GM12878 (cell line): ENCODE measurements at regions not wholly inside any gene's neighbourhood (a gene's known extent, or its start where the extent isn't known, plus 50 kb on each side); places are given as distances from the start of the nearest gene placed in this dataset.

Source experiments
- ATAC-seq: fragments of 200-7000 bp; cut with Tn5 transposase; 3 replicates; pipeline ENCODE4 v1.9.1; 2020; ENCODE audit warnings: mild to moderate bottlenecking, moderate library complexity
- BruUV-seq: library from RNA; stranded (reverse); fragments of 400-500 nt; replicated peaks from 2 replicates; lab custom pipeline; 2021; lab: Mats Ljungman, UMichigan
- CTCF ChIA-PET: fragments of 300-600 bp; sonication (Branson Sonifier 250); formaldehyde crosslinking; extraction: SDS; loops from one replicate; lab custom pipeline; 2021; ENCODE audit warnings: inconsistent platforms; lab: Yijun Ruan, JAX
- POLR2A ChIA-PET: fragments of 350-600 bp; formaldehyde crosslinking; extraction: SDS; loops from one replicate; lab custom pipeline; 2021; ENCODE audit warnings: inconsistent platforms; lab: Charles Lee
- RAD21 ChIA-PET: fragments of 300-600 bp; sonication (Branson Sonifier 250); formaldehyde crosslinking; loops from one replicate; lab custom pipeline; 2023; ENCODE audit warnings: antibody characterized with exemption; ENCODE audit not compliant: unreplicated experiment; lab: Charles Lee
- SMC1A ChIA-PET: fragments of 300-600 bp; sonication (Branson Sonifier 250); formaldehyde crosslinking; loops from one replicate; lab custom pipeline; 2023; ENCODE audit not compliant: unreplicated experiment, uncharacterized antibody; lab: Charles Lee
- DNase-seq: peaks from one replicate; pipeline ENCODE4 v3.0.0-alpha.2; 2011; ENCODE audit warnings: low read depth, low spot score
- FAIRE-seq: peaks from 3 replicates; lab custom pipeline; 2011; peaks lifted over from hg19 to GRCh38; lab: Jason Lieb, UNC
- H2AFZ ChIP-seq: 2 replicates; pipeline ENCODE4 v1.6.0; 2011; ENCODE audit warnings: low read depth, low read length, control low read depth; ENCODE audit not compliant: control insufficient read depth
- H3K27ac ChIP-seq: 2 replicates; pipeline ENCODE4 v1.5.1; 2011; ENCODE audit warnings: control low read depth; ENCODE audit not compliant: control insufficient read depth, insufficient read depth
- H3K27me3 ChIP-seq, 2 experiments: replicated peaks in 1 of 2; 2 replicates each; pipeline versions ENCODE4 v1.6.0 to v1.6.1; 2011; ENCODE audit warnings: low read length in 1 of 2; ENCODE audit not compliant: control insufficient read depth in 2 of 2, insufficient read depth in 2 of 2
- H3K36me3 ChIP-seq, 2 experiments: 2 replicates each; pipeline ENCODE4 v1.5.1; 2011; ENCODE audit warnings: low read length in 1 of 2; ENCODE audit not compliant: control insufficient read depth in 2 of 2, insufficient read depth in 2 of 2
- H3K4me1 ChIP-seq: 2 replicates; pipeline ENCODE4 v1.6.1; 2011; ENCODE audit warnings: mild to moderate bottlenecking, low read length, moderate library complexity, mixed read lengths; ENCODE audit not compliant: control insufficient read depth, insufficient read depth
- H3K4me2 ChIP-seq: 2 replicates; pipeline ENCODE4 v1.6.0; 2011; ENCODE audit warnings: control low read depth; ENCODE audit not compliant: control insufficient read depth, insufficient read depth
- H3K4me3 ChIP-seq: fragments of 200-600 bp; sonication (generic); 2 replicates; pipeline ENCODE4 v1.5.1; 2016
- H3K79me2 ChIP-seq: 2 replicates; pipeline ENCODE4 v1.6.0; 2011; ENCODE audit warnings: low read length; ENCODE audit not compliant: control insufficient read depth, insufficient read depth
- H3K9ac ChIP-seq: 2 replicates; pipeline ENCODE4 v1.8.0; 2011; ENCODE audit warnings: low read length, control low read depth, mixed read lengths; ENCODE audit not compliant: control insufficient read depth, insufficient read depth
- H3K9me3 ChIP-seq: replicated peaks from 3 replicates; pipeline ENCODE4 v1.5.1; 2011; ENCODE audit warnings: mild to moderate bottlenecking, low read length; ENCODE audit not compliant: control insufficient read depth, insufficient read depth
- H4K20me1 ChIP-seq: 2 replicates; pipeline ENCODE4 v1.6.0; 2011; ENCODE audit not compliant: control insufficient read depth, insufficient read depth
- BCLAF1 ChIP-seq: fragments of 450-650 bp; IDR thresholded peaks from 2 replicates; pipeline ENCODE4 v1.6.1; 2017; ENCODE audit warnings: antibody characterized with exemption, mild to moderate bottlenecking, moderate library complexity
- BMI1 ChIP-seq: fragments of 450-650 bp; IDR thresholded peaks from 2 replicates; pipeline ENCODE4 v1.6.1; 2016; ENCODE audit warnings: mild to moderate bottlenecking, moderate library complexity, borderline replicate concordance
- CBX5 ChIP-seq: sonication (generic); IDR thresholded peaks from 2 replicates; pipeline ENCODE4 v1.6.1; 2016; ENCODE audit warnings: low read depth, moderate library complexity, mild to moderate bottlenecking, inconsistent platforms
- CHD2 ChIP-seq: IDR thresholded peaks from 2 replicates; pipeline ENCODE4 v1.6.1; 2011; ENCODE audit warnings: low read depth, low read length, improper control_type of control experiment, borderline replicate concordance
- CTCF ChIP-seq, 3 experiments: IDR thresholded peaks in 2 of 3; conservative IDR thresholded peaks in 1 of 3; 2 replicates each; pipeline ENCODE4 v1.5.1; 2011; ENCODE audit warnings: low read depth in 3 of 3, low read length in 3 of 3, mild to moderate bottlenecking in 3 of 3, control low read depth in 2 of 3, moderate library complexity in 2 of 3, inconsistent platforms in 1 of 3, mixed read lengths in 1 of 3; ENCODE audit not compliant: control insufficient read depth in 2 of 3, insufficient read depth in 1 of 3; ENCODE audit errors: extremely low read depth in 1 of 3
- GATAD2B ChIP-seq: fragments of 450-650 bp; conservative IDR thresholded peaks from 2 replicates; pipeline ENCODE4 v1.6.1; 2017; ENCODE audit warnings: low read depth, mild to moderate bottlenecking, moderate library complexity
- JUND ChIP-seq: IDR thresholded peaks from 2 replicates; pipeline ENCODE4 v1.6.1; 2012; ENCODE audit warnings: low read depth, mild to moderate bottlenecking, low read length, improper control_type of control experiment, moderate library complexity
- MEF2B ChIP-seq: fragments of 450-650 bp; IDR thresholded peaks from 2 replicates; pipeline ENCODE4 v1.6.1; 2018; ENCODE audit warnings: mild to moderate bottlenecking, moderate library complexity; ENCODE audit not compliant: partially characterized antibody, poor library complexity, severe bottlenecking
- PRDM15 ChIP-seq: fragments of 450-650 bp; formaldehyde crosslinking; IDR thresholded peaks from 2 replicates; pipeline ENCODE4 v1.4.0; 2020; ENCODE audit warnings: mild to moderate bottlenecking, moderate library complexity
- RCOR1 ChIP-seq: conservative IDR thresholded peaks from 2 replicates; pipeline ENCODE4 v1.6.1; 2012; ENCODE audit warnings: low read depth, low read length, improper control_type of control experiment
- USF1 ChIP-seq: IDR thresholded peaks from 2 replicates; pipeline ENCODE4 v1.6.1; 2011; ENCODE audit warnings: borderline replicate concordance, low read depth, mild to moderate bottlenecking, moderate library complexity, mixed read lengths, low read length; ENCODE audit not compliant: insufficient read depth; ENCODE audit errors: extremely low read length
- WRNIP1 ChIP-seq: IDR thresholded peaks from 2 replicates; pipeline ENCODE4 v1.6.1; 2011; ENCODE audit warnings: low read depth, low read length, improper control_type of control experiment, borderline replicate concordance
- YBX1 ChIP-seq: fragments of 450-650 bp; IDR thresholded peaks from 2 replicates; pipeline ENCODE4 v1.6.1; 2016; ENCODE audit warnings: antibody characterized with exemption
- WGBS: methylation state at CpG from one replicate; pipeline ENCODE4 v1.1.6; 2016; ENCODE audit warnings: low lambda C conversion rate; ENCODE audit not compliant: insufficient replicate concordance, insufficient coverage; ENCODE audit errors: missing lambda C conversion rate; 5-methylcytosine and 5-hydroxymethylcytosine counted together
- in situ Hi-C: fragments of 300-500 bp; cut with MboI; formaldehyde crosslinking; loops from 9 replicates; pipeline ENCODE4 v1.14.3; 2018; ENCODE audit warnings: mixed read lengths
- intact Hi-C: fragments of 100-400 bp; cut with micrococcal nuclease; formaldehyde crosslinking; loops from one replicate; pipeline ENCODE4 v1.14.2; 2022; ENCODE audit not compliant: unreplicated experiment

GRCh38 chr16:80296034-80296433 lies 244.8 kb upstream of the DYNLRB2 start (continued):
- TF ChIP-seq BCLAF1 (no peak), WRNIP1 (no peak), GATAD2B (no peak)

GRCh38 chr16:80294172-80294571 lies 246.6 kb upstream of the DYNLRB2 start:
- ATAC-seq (no peak), DNase-seq (no peak), FAIRE-seq (no peak)
- RAD21 ChIA-PET: no interaction called here
- SMC1A ChIA-PET: no interaction called here
- Histone ChIP-seq H2AFZ (no peak overlapping the region), H4K20me1 (no peaks in the 10 kb centered on the region), H3K4me1 (no peaks in the 10 kb centered on the region), H3K4me2 (no peak overlapping the region), H3K4me3 (no peak overlapping the region), H3K27ac (no peak overlapping the region), H3K9me3 (no peaks in the 10 kb centered on the region), H3K9ac (no peak overlapping the region), H3K36me3 (no peaks in the 10 kb centered on the region), H3K79me2 (no peaks in the 10 kb centered on the region), H3K27me3 (no peaks in the 10 kb centered on the region)
- CTCF ChIA-PET: no interaction called here
- intact Hi-C loops: no loop called here
- in situ Hi-C loops: no loop called here
- no TSS peak for BruUV-seq
- WGBS: 15% methylated on average over 4 of the region's 4 CpGs
- POLR2A ChIA-PET: no interaction called here
- TF ChIP-seq JUND (no peak), USF1 (no peak), CHD2 (no peak), RCOR1 (no peak), CTCF (IDR thresholded peaks at IDR 0.05 in 2 of 3, conservative IDR thresholded peaks at IDR 0.05 in 1 of 3; ENCODE audit: control insufficient read depth in 2 of 3, extremely low read depth in 1 of 3, insufficient read depth in 1 of 3, low read depth in 3 of 3, low read length in 3 of 3) (no peak), CBX5 (no peak), MEF2B (no peak), YBX1 (no peak), PRDM15 (CRISPR knock-in tag) (no peak), BMI1 (no peak)
